ENCODE measurements at regions not wholly inside any gene's neighbourhood (a gene's known extent, or its start where the extent isn't known, plus 50 kb on each side); places are given as distances from the start of the nearest gene placed in this dataset.
"Not testable (repeated sequence)": the region's sequence is repeated elsewhere in the genome, so short reads cannot be mapped to it uniquely, and the experiment has no call there.

DNA sequence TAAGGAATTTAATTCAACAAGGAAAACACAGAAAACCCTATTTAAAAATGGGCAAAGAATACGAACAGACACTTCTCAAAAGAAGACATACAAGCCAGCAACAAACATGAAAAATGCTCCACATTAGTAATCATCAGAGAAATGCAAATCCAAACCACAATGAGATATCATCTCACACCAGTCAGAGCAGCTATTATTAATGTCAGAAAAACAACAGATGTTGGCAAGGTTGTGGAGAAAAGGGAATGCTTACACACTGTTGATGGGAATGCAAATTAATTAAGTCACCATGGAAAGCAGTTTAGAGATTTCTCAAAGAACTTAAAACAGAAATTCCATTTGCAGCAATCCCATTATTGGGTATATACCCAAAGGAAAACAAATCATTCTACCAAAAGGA is 55.2 kb downstream of the GCC1 start:
- DNase-seq, result no peak

DNA sequence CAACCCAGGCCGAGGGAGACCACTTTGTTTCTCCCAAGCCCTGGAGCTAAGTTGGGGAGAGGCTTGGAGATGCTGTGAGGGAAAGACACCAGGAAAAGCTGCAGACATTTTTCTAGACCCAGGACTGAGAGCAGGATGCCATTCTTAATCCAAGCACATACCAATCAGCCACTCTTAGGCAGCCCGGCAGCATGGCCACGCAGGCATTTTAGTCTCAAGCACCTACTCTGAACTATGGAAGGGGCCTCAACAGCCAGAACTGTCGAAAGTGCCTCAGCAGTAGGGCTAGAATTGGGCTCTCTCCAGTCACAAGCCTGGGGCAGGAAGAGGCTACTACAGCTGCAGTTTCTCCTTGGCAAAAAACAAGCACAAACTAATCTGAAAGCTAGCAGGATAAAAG is 57.8 kb downstream of the GCC1 start:
- no peak for DNase-seq

DNA sequence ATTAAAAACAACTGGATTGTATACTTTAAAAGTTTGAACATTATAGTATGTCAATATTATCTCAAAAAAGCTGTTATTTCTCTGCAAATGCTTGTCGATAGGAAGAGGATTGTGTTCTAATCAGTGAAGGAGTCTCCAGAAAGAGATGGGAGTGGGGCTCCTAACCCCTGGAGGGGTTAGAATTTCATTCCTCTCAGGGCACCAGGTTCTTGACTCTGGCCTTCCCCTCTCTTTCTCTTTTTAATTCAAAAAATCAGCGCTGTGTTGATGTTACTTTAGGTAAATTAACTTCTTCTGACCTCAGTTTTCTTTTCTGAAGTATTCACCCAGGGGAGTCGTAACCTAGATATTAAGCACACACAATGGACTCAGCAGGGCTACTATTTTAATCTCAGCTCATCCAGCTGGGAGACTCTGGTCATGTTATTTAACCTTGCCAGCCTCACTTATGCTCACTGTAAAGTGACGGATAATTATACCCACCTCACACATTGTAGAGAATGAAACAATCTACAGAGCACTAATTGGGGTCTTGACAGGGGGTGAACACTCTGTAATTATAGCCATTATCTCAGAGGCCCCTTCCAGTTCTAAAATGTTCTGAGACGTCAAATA is 59.4 kb downstream of the GCC1 start:
- DNase-seq, result no peak

DNA sequence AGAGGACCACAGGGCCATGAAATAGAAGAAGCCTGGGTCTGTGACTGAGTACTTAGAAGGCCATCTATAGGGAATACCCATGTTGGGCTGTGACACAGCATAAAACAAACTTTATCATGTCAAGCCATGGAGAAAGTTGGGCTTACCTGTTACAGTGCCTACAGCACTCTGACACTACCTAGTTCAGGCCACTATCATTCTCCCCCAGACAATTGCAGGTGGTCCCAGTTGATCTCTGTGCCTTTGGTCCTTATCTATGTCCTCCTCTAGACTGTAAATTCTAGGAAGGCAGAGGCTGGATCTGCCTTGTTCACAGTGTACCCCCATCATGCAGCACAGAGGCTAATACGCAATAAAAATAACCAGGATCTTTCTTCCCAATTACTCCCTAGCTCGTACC is 69.1 kb downstream of the GCC1 start:
- DNase-seq, result no peak

DNA sequence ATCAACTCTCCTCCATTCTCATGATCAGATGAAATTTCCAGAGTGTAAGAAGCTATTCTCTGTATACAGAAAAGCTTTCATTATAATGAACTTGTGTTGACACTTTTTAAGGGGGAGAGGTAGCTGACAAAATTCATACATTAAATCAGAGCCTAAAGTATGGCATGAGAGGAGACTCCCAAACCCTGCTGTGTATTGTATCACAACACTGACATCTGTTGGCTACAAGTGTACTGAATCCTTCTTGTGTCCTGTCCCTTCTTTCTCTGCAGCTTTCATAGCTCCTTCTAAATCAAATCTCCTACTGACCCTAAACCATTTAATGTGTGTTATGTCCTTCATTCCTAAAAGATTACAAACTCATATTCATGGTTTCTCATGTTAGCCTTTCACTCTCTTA is 70.9 kb downstream of the GCC1 start:
- DNase-seq, result peak; percentile 45

DNA sequence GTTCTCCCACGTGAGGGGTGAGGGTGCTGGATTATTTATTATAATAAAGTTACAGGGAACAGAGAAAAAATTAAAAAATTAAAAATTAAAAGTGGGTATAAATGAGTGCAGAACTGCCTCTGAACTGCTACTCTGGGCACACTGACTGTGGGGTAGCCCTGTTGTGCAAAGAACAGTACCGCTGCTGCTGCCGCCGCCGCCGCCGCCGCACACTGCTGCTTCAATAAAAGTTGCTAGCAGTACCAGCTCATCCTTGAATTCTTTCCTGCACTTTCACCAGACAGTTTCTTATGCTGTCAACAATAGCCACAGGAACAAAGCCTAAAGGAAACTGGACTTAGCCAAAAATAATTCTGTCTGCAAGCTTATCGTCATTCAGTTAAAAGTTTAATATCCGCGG is 72.1 kb downstream of the GCC1 start:
- DNase-seq, result no peak

DNA sequence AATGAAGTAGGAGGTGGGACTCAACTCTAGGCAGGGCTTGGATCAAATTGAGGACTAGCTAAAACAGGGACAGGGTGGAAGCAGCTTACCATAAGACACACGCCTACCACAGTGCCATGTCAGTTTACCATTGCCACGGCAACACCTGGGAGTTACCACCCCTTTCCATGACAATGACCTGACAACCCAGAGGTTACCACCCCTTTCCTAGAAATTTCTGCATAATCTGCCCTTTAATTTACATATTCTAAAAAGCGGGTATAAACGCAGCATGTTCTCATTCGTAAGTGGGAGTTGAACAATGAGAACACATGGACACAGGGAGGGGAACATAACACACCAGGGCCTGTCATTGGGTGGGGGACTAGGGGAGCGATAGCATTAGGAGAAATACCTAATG is 72.7 kb downstream of the GCC1 start:
- no peak for DNase-seq

DNA sequence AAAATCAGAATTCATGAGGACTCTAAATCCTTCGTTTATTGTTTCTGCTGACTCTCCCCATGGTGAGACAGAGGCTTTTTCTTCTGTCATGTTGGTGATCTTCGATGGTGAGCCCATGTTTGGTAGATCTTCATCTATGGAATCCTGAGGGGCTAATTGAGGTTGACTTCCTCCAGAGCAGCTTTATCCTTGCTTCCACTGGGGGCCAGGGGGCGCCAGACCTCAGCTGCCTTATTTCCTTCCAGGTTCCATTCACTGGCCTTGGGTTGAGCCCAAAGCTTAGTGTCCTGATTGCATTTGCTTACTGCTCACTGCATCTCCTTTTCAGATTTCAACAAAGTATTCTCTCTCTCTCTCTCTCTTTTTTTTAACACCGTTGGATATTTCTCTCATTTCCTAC is 80.7 kb downstream of the GCC1 start:
- DNase-seq, result peak; percentile 12

DNA sequence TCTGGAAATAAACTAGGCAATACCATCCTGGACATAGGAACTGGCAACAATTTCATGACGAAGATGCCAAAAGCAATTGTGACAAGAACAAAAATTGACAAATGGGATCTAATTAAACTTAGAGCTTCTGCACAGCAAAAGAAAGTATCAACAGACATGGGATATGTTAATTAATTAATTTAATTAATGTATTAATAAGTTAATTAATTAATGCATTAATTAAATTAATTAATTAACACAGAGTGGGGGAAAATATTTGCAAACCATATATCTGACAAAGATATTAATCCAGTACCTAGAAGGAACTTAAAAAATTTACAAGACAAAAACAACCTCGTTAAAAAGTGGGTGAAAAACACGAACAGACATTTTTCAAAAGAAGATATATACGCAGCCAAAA is 83.6 kb downstream of the GCC1 start:
- no peak for DNase-seq

DNA sequence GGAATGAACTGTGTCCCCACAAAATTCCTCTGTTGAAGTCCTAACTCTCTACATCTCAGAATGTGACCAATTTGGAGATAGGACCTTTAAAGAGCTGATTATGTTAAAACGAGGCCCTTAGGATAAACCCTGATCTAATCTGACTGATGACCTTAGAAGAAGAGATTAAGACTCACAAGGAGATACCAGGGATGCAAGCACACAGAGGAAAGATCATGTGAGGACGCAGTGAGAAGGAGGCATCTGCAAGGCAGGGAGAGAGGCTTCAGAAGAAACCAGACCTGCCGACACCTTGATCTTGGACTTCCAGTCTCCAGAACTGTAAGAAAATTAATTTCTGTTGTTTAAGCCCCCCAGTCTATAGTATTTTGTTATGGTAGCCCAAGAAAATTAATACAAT is 94.9 kb upstream of the ZNF800 start:
- no peak for DNase-seq

DNA sequence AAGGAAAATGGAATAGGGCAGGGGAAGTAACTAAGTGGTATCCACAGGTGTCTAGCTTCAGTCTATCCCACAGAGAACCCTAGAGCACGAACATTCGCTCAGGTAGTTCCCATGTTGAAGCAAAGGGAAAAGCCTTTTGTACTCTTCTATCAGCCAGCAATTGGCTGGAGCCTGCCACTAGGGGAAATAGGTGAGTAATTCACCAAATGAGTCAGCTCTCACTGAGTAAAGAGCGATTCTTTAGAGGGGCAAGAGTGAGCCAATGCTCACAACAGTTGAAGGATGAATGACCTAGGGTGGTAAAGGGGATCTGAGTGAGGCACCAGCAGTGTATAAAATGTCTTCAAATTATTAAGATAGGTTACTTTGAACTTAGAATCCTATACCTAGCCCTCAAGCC is 94.1 kb upstream of the ZNF800 start:
- DNase-seq, result peak; percentile 2

DNA sequence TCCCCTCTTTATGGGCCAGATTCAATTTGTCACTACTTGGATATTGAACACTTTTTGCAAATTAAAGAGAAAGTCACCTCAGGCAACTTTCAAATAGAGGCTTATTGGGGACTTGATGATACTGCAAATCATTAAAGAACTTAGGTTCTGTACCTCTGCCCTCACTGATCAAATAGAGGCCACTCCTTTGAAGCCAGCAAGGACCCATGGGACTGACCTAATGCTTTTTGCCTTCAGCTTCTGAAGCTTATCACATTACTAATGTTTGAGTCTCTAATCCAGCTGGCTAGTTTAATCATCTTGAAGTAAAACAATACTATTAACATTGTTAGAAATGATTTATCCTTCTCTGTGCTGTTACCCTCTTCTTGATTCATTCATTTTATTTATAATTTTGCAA is 93.0 kb upstream of the ZNF800 start:
- no peak for DNase-seq

DNA sequence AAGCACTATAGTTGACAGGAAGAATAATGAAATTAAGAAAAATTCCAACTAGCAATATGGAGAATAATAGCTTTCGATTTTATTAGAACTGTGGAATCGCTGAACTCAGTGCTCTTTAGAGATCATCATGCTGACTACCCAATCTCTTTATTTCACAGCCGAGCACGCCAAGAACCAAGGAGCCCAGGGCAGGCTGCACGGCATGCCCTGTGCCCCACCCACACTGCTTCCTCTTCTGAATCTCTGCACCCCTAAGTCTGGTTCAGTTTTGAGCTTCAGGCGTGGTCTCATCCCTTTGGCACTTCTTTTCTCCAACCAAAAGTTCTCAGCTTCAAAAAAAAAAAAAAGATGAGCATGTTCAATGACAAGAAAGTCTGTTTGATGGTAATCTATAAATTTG is 92.4 kb upstream of the ZNF800 start:
- DNase-seq, result no peak

DNA sequence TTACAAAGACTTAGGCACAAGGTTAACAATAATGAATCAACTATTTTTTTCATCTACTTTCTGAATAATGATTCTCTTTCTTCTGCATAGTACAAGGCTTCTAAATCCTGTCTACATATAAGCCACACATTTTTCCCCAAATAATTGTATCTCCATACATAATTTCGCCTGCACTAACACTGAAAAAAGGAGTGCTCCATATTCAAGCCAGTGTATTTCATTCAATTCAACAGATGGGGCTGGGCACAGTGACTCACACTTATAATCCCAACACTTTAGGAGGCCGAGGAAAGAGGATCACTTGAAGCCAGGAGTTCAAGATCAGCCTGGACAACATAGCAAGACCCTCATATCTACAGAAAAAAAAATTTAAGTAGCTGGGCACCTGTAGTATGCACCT is 86.0 kb upstream of the ZNF800 start:
- no peak for DNase-seq

DNA sequence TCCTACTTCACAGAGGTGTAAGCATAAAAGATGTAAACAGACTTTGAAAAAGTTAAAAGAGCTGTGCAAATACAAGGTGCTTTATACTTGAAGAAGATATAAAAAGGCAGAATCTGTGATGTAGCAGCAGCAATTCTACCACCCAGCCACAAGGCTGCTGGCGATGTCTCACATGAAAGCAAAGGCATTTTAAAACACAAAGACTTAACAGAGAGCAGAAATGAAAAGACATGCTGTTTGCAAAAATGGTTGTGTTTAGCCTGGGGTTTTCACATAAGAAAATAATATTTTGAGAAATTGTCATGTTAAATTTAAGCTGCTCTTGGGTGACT is 85.5 kb upstream of the ZNF800 start:
- no peak for DNase-seq

DNA sequence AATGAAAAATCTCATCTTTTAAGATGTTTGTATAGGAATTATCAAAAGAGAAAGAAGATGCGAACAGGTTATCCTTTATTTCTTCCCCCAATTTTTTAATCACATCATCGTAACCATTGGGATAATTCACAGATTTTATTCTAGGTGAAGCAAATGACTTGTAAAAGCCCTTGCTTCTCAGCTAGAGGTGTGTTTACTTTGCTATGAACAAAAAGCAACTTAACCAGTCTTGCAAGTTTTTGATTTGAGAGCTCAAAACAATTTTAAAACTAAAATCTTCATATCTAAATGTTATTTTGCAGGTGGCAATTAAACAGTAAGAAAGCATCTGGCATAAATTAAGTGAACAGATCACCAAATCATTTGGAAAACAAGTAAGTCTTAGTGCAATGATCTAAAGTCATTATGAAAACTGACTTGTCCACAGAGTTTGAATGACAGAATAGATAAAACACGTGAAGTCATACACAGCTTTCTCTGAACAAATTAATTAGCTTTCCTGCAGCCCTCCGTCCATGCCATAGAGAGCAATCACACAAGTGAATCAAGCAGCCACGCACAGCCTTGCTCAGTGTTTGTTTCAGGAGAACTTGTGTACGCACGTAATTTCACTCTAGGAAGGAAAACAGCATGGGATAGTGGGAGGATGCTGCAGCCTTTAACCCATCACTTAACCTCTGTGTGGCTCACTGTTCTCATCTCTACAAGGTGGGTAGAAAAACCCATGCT is 85.0 kb upstream of the ZNF800 start:
- DNase-seq, result no peak

DNA sequence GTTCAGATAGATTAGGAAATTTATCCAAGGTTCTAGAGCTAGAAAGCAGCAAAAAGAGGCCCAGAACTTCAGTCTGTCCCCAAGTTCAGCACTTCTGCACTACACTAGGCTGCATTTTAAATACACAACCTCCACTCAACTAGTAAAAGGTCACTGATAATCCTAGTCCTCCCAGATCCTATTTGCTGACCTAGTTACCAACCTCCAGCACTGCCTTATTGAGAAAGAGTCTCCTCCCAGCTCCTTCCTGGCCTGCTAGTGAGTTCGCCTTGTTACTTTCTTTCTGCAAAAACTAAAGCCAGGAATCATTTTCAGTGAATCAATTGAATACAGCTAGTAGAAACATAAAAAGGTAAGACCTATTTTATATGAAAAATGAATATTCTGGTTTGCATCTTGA is 84.1 kb upstream of the ZNF800 start:
- DNase-seq, result no peak

DNA sequence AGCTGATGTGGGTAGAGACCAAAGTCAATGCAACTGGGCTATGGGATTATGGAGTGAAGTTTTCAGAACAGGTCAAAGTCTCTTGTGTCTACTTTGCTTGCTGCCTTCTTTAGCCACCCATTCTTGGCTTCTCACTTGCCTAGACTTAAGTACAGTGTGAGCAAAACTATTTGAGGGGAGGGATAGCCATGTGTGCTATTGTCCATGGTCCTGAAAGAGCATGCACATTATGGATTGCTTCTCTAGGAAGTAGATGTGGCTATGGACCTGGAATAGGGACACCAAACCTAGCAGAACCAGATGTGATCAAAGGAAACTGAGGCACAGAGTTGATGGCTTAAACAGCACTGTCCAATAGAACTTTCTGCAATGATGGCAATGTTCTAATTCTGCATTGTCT is 81.9 kb upstream of the ZNF800 start:
- peak; percentile 17 for DNase-seq

DNA sequence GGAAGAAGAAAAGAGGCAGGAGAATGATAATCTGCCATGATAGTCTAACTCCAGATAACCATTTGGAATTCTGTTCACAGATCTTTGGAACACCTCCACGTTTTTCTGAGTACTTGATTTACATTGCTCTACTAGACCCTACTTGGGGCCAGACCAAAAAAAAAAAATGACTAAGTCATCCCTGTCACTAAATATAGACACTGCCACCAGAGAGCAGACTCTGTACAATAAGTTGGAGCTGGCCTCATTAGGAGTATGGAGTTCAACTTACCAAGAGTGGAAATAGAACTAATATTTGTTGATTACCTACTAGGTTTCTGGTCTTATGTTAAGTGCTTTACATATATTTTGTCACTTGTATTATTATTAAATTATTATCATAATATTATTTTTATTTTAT is 80.9 kb upstream of the ZNF800 start:
- no peak for DNase-seq

DNA sequence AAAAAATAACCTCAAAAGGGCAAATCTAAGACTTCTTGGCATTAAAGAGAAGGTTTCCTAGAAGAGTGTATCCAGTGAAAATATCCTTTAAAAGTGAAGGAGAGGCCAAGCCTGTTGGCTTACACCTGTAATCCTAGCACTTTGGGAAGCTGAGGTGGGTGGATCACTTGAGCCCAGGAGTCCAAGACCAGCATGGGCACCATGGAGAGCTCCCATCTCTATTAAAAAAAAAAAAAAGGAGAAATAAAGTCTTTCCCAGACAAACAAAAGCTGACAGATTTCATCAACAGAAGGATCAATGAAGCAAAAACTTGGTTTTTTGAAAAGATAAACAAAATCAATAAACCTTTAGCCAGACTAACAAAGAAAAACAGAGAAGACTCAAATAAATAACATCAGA is 67.6 kb upstream of the ZNF800 start:
- DNase-seq, result no peak

DNA sequence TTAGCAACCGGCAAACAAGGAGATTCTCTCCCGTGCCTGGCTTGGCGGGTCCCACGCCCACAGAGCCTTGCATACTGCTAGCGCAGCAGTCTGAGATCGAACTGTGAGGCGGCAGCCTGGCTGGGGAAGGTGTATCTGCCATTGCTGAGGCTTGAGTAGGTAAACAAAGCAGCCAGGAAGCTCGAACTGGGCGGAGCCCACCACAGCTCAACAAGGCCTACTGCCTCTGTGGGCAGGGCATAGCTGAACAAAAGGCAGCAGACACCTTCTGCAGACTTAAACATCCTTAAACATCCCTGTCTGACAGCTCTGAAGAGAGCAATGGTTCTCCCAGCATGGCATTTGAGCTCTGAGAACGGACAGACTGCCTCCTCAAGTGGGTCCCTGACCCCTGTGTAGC is 58.8 kb upstream of the ZNF800 start:
- not testable (repeated sequence) for DNase-seq

DNA sequence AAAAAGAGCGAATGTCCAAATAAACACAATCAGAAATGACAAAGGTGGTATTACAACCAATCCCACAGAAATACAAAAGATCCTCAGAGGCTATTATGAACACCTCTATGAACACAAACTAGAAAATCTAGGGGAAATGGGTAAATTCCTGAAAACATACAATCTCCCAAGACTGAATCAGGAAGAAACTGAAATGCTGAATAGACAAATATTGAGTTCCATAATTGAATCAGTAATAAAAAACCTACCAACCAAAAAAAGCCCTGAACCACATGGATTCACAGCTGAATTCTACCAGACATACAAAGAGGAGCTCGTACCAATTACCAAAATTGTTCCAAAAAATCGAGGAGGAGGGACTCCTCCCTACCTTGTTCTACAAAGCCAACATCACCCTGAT is 56.1 kb upstream of the ZNF800 start:
- DNase-seq, result no peak

DNA sequence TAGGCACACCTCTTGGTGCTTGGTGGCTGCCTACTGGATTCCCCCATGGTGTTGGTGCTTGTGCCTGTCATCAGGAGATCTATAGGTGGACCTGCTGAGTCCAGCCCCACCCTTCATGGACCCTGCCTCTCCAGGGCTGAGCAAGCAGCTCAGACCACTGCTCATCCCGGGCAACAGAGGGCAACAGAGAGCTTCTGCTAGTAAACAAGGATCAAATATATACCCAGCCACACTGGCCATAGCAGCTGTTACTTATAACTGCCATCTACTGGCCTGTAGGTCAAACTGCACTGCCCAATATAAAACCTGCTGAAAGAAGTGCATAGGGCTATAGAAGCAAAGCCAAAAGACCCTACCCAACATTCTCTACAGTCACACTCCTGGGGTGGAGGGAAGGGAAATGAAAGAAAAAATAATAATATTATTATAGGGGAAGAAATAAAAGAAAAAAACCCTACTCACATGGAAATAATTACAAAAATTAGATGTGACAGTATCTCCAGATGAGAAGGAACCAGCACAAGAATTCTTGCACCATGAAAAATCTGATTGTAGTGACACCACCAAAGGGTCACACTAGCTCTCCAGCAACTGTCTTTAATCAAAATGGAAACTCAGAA is 54.9 kb upstream of the ZNF800 start:
- DNase-seq, result peak; percentile 48

DNA sequence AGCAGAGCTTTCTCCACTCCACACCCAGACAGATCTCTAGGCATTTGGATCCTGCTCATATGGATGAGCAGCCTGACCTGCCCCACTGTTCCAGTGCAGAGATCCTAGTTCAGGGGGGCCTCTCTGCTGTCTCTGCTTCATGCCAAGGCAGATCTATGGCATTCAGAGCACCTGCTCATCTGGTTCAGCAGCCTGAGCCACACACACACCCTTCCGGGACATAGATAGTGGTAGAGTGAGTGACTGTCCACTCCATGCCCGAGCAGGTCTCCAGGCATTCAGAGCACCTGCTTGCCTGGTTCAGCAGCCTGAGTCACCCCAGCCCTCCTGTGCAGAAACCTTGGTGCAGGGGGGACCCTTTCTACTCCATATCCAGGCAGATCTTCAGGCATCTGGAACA is 54.3 kb upstream of the ZNF800 start:
- no peak for DNase-seq

Data from fibroblast of skin of back (primary cell).